NCI-H146 treated with DMSO at 0.1 percent for 48 hours (cell line): ENCODE measurements at regions not wholly inside any gene's neighbourhood (a gene's known extent, or its start where the extent isn't known, plus 50 kb on each side); places are given as distances from the start of the nearest gene placed in this dataset.
"Not testable (repeated sequence)": the region's sequence is repeated elsewhere in the genome, so short reads cannot be mapped to it uniquely, and the experiment has no call there.

Source experiments
- DNase-seq: peaks from one replicate; lab custom pipeline; 2025; ENCODE audit not compliant: unreplicated experiment; lab: John Stamatoyannopoulos, UW

DNA sequence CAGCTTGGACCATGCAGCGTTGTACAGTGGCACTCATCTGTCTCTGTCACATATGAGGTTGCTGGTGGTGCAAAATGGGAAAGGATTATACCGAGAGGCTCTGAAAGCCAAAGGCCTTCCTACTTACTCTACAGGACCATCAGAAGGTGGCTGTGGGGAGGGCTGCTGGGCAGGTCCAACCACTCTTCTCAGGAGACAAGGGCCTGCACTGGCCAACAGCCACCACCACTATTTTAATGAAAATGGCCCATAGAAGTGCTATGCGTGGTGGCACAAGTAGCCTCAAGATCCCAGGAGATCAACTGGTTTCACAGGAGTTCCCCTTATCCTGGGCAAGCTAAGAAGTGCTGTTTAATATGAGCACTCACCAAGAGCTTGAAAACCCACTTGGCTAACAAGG lies 52.3 kb downstream of the MRPL57 start:
- no peak for DNase-seq

DNA sequence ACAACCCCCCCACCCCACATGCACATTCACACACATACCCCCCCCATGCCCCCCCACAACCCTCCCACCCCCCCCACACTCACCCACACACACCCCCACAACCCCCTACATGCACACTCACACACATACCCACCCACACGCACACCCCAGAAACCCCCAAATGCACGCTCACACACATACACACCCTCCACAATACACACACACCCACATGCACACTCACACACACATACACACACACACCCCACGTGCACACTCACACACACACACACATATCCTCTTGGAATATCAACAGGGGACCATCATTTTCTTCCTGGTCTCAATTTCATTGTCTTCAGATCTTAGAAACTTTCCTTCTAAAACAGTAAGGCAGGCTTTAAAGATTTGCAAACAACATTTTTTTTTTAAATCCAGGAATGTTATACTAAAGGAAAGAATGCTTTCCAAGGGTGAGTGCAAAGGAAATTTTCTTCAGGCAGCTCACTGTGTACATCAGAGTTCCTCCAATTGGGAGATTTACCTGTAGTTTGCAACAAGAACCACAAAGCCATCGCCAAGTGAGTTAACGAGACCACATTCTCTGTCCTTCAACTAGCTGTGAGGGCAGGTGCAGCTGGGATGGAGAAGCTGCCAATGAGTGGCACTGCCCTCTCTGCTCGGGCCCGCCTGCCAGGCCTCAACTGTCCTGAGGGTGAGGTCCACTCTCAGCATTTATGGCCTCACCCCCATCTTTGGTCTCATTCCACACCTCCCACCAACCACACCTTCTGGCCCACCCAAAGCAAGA lies 53.0 kb downstream of the MRPL57 start:
- DNase-seq: no peak

DNA sequence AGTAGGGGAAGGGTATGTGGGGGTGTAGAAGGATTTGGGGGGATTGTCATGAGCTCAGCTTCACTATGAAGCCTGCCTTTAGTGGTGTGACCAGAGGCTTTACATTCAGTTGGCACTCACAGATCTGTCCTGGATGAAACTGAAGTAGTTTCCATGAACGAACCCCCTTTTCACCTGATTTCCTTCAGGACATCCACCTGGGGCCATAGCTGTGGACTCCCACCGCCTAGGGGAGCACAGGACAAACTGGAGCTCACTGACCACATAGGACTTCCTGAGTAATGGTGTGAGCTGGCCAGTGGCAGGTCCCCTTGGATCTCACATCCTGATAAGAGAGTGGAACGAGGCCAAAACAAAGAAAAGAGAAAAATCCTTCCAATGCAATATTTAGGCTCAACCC lies 54.1 kb downstream of the MRPL57 start:
- no peak for DNase-seq

DNA sequence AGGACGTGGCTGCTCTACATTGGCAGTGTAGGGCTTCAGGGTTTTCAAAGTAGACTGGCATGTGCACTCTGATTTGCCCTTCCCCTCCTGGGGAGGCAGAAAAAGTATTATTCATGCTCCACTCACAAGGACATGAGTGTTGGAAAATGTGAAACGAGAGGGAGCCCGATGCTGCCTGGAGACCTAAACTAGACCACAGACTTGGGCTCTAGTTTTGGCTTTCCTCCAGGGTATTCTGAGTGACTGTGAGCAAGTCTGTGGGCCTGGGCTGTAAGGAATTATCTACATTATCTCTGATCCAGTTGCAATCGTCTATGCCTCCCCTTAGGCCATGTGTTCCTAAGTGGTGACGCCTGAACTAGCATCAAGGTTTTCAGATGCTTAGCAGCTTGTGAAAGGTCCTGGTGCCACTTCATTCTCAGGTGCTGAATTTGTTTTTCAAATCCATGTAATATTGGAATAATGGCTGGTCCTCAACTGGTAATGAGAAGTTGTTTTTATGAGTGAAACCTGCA lies 55.0 kb downstream of the MRPL57 start:
- DNase-seq: no peak

DNA sequence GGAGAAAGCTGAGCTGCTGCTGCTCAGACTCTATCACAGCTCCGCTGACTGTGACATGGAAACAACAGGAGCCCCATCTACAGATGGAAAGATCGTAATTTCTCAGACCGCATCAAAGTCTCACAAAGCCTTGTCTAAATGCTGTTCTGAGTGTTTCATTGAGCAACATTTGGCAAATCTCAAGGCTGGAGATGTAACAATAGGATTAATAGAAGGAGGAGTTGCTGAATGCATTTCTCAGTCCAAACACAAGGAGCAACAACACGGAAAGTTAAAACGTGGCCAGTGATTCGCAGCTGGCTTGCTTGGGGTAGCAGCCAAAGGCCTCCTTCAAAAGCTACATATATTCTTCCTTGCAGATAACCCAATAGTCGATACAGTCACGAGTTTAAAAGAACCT lies 55.7 kb downstream of the MRPL57 start:
- DNase-seq: no peak

- DNase-seq: no peak
Observed at GRCh38 chr13:21232599-21232998, 56.1 kb downstream of the MRPL57 start.

GRCh38 chr13:21233086-21233485 lies 56.6 kb downstream of the MRPL57 start:
- DNase-seq: no peak

GRCh38 chr13:21234526-21234925 lies 58.1 kb downstream of the MRPL57 start:
- DNase-seq: no peak

DNA sequence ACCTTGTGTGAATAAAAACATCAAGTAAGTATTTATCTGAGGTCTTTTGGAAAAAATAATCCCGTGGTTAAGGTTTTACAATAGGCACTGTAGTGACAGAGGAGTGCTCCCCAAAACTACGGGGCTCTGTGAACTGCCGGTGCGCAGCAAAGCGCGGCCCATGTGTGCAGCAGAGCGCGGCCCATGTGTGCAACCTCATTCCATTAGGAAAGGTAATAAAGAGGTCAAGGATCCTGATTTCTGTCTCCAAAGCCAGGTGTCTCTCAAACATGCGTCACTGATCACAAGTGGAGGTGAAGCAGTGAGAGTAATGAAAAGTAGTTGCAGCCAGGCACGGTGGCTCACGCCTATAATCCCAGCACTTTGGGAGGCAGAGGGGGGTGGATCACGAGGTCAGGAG lies 58.7 kb downstream of the MRPL57 start:
- no peak for DNase-seq

DNA sequence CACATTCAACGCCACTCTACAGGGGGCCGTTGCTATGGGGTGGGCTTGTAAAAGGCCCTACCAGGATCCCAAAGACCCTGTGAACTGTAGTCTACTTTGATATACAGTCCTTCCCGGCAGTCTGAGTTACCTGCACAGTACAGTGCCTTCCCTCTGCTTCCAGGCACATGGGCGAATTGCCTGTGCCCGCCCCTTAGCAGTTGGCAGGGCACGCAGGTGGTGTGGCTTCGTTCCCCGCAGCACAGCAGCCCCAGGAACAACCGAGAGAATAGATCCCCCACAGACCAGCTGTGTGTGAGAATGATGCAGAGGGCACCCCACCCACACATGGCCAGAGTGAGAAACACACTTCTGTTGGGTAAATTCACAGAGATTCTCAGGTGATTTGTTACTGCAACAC lies 60.6 kb downstream of the MRPL57 start:
- DNase-seq: no peak

- DNase-seq: no peak
Observed at GRCh38 chr13:21238267-21238666, 61.8 kb downstream of the MRPL57 start.

GRCh38 chr13:21240586-21240985 lies 64.1 kb downstream of the MRPL57 start:
- DNase-seq: no peak

DNA sequence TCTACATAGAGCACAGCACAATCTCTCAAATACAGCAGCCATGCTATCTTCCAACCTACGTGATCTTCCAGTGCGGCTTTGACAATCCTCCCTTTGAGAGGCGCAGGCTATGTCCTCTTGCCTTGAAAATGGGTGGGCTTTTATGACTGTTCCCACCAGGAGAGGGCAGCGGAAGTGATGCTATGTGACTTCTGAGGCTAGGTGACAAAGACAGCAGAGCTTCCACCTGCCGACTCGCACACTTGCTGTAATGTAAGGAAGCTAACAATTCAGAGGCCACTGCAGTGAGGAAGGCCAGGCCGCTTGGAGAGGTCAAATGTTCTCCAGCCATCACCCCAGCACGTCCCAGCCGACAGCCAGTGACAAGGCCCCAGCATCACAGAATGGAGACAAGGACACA lies 65.8 kb downstream of the MRPL57 start:
- DNase-seq: no peak

- DNase-seq: no peak
Observed at GRCh38 chr13:21243045-21243897, 66.8 kb downstream of the MRPL57 start.

DNA sequence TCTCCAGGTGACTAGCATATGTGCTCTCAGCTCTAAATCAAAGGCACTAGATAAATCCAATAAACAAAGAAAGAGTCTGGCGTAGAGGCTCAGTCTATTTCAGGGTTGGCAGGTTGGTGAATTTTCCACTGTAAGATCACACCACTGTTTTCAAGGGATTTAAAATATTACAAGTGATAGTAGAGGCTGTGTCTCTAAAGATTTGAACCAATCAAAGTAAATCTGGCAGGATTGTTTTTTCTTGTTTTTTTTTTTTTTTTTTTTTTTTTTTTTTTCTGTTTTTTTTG lies 67.4 kb downstream of the MRPL57 start:
- not testable (repeated sequence) for DNase-seq

- DNase-seq: no peak
Observed at GRCh38 chr13:21246761-21247452, 70.4 kb downstream of the MRPL57 start.

- no peak for DNase-seq
Observed at GRCh38 chr13:21256351-21256761, 79.9 kb downstream of the MRPL57 start.

GRCh38 chr13:21256891-21257290 lies 80.4 kb downstream of the MRPL57 start:
- DNase-seq: no peak

- no peak for DNase-seq
Observed at GRCh38 chr13:21259571-21260455, 83.4 kb downstream of the MRPL57 start.

GRCh38 chr13:21260561-21261290 lies 84.3 kb downstream of the MRPL57 start:
- DNase-seq: not testable (repeated sequence)
